GDM1 (cell line): ENCODE measurements at regions not wholly inside any gene's neighbourhood (a gene's known extent, or its start where the extent isn't known, plus 50 kb on each side); places are given as distances from the start of the nearest gene placed in this dataset.

ENCODE experiments used
- DNase-seq: peaks from one replicate; lab custom pipeline; 2025; lab: John Stamatoyannopoulos, UW

DNA sequence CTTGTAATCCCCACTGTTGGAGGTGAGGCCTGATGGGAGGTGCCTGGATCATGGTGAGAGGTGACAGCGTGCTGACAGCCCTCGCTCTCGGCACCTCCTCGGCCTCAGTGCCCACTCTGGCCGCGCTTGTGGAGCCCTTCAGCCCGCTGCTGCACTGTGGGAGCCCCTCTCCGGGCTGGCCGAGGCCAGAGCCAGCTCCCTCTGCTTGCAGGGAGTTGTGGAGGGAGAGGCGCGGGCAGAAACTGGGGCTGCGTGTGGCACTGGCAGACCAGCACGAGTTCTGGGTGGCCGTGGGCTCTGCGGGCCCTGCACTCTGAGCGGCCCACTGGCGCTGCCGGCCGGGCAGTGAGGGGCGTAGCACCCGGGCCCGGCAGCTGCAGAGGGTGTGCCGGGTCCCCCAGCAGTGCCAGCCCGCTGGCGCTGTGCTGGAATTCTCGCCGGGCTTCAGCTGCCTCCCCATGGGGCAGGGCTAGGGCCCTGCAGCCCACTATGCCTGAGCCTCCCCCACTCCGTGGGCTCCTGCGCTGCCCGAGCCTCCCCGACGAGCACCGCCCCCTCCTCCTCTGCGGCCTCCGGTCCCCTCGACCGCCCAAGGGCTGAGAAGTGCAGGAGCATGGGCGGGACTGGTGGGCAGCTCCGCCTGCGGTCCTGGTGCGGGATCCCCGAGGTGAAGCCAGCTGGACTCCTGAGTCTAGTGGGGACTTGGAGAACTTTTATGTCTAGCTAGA is 197.1 kb downstream of the SPP2 start:
- DNase-seq: no peak

DNA sequence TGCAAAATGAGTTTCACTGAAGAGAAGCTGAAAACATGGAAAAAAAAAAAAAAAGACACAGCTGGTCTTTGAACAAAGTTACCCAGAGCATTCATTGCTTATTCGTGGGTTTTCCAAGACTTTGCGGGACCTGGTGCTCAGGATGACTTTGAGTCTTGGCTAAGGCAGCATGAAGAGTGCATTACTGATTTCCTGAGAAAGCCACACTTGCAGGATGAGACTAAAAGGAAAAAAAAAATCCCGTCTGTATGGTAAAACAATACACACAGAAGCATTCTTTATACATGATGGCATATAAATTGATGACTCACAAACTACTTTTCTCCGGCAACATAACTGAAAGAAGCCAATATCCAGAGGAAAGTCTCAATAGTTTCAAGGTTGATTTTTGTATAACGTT is 195.4 kb downstream of the SPP2 start:
- no peak for DNase-seq

DNA sequence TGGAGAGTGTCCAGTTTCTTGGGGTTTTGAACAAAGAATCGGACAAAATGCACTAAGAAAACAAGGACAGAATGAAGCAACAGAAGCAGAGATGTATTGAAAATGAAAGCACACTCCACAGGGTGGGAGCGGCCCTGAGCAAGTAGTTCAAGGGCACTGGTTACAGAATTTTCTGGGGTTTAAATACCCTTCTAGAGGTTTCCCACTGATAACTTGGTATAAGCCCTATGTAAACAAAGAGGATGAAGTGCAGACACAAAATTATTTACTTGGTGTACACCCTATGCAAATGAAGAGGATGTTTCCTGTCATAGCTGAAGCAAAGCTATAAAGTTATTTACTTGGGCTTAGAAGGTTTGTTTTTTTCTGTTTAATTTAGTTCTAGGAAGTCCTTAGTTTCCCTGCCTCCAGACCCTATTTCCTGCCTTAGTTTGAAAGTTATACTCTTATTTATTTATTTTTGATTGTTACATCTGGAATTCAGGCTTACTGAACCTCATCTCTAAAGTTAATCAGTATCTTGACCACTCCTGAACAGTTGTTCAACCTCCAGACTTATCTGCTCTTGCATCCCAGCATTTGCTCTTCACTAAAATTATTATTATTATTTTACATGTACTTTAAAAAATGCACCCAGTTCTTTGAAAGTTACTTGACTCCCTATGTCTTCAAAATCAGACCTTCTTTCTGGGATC is 193.5 kb downstream of the SPP2 start:
- no peak for DNase-seq

DNA sequence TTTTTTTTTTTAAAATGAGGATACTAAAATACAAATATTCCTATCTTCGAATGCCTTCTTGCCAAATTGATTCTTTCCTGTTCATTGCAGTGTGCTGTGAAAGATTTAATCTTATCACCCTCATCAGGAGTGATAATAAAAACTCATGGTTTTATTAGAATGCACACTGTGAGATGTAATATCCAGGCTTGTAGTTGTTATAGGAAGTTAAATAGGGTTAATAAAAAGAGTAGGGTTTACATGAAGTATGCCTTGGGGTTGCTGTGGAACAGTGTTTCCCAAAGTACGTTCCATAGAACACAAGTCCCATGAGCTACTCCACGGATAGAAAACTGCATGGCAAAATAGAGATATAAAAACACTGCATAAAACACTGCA is 191.9 kb downstream of the SPP2 start:
- no peak for DNase-seq

DNA sequence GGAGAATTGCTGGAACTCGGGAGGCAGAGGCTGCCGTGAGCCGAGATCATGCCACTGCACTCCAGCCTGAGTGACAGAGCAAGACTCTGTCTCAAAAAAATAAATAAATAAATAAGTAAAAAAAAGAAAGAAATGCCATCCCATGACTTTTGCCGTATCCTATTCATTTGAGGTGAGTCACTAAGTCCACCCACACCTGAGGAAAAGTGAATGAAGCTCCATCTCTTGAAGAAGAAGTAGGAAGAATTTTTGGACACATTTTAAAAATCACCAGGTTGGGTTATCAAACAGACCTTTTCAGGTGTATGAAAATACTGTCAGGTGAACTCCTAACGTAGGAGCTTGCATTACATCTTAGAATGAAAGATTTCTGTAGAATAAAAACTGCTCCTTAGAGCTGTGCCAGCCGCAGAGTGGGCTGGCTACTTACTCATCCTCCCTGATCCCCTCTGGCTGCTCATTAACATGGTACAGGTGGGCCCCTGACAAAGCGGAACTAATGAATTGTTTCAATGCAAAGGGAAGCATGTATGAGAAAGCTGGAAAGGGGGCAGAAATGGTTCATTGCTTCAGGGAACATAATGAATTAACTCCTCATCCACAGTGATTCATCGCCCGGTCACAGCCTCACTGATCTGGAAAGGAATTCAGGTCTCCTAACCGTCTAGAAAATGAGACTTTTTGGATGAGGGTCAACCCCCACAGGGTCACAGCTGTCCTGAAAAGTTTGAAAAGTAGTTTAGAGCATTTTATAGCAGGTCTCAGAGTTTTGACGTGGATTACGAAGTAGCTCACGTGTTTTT is 191.4 kb downstream of the SPP2 start:
- no peak for DNase-seq

DNA sequence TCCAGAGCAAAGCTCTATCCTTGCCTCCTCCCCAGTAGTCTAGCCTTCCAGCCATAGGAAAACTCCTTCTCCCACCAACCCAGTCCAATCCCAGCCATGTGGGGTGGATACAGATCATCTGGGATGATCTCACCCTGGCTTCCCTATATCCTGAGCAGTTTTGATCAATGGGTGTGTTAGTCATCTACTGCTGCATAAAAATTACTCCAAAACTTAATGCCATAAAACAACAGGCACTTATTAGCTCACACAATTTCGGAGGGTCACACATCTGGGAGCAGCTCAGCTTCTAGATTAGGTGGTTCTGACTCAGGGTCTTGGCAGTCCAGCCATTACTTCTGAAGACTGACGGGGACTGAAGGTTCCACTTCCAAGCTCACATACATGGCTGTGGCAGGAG is 190.4 kb downstream of the SPP2 start:
- DNase-seq: no peak

DNA sequence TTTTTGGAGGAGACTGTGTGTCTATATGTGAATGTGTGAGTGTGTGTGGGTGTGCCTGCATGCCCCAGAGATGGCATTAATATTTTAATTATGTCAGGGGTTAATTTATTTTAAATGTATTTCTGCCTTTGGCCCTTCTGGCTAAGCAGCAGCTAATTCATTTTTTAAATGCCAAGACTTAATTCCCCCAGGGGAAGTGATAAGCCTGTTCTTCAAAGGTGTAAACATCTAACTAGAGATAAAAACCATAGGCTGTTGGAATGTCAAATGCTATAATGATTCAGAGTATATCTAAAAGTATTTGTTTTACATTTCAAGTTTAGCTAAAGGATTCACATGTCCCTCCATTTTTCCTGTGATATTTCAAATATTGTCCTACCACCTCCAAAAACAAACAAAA is 184.7 kb downstream of the SPP2 start:
- DNase-seq: no peak

DNA sequence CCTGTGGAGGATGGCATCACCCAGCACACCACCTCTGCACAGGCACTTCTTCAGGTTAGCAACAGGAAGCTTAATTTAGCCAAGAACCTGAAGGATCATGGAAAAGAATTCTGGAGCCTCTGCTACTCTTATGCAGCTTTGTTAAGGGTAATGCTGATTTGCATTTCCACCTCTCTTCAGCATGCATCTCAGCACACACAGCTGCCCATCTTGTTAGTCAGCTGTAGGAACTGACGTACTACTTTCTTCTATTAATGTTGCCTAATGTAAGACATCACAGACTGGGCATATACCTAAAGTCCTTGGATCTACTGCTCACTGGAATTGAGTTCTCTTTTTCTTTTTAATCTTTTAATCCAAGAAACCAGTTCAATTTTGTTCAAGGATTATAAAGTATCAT is 181.0 kb downstream of the SPP2 start:
- DNase-seq: no peak

DNA sequence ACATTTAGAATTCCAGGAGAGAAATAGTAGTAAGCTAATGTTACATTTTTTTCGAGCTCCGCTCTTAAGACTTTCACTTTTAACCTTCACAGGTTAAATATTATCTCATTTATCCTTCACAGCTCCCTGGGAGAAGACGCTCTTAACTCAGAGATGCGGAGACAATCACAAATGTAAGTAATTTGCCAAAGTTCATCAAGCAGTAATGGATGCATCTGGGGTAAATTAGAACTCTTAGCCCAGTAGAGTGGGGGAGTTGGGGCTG is 168.5 kb downstream of the SPP2 start:
- DNase-seq: no peak

DNA sequence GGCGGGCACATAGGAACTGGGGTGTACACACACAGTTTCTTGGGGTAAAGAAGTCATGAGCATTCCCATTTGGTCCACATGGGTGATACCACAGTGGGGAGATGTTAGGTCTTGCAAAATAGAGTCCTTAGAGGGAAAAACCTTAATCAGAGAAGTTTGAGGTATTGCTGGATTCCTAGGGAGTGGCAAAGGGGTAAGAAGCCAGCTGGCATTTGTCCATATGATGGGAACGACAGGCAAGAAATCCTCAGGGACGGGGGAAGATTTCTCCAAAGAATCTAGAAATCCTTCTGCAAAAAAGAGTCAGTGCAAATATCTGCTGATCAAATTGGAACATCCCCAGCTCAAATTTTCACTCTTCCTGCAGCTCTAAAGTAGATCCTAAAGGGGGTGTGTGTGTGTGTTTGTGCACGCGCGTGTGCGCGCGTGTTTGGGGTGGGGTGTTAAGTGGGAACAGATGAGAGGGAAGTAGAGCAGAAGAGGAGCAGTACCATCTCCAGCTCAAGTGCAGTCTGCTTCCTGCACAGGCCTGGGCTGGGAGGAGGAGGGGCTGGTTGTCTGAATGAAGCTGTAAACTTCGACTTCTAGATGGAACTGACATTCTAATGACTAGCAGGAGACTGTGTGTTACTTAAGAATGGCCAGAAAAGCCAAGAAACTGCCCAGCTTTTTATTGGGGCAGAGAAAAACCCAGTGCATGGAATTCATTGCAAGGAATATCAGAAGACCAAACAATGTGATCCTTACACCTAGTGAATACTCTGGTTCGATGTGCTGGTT is 168.0 kb downstream of the SPP2 start:
- DNase-seq: no peak

DNA sequence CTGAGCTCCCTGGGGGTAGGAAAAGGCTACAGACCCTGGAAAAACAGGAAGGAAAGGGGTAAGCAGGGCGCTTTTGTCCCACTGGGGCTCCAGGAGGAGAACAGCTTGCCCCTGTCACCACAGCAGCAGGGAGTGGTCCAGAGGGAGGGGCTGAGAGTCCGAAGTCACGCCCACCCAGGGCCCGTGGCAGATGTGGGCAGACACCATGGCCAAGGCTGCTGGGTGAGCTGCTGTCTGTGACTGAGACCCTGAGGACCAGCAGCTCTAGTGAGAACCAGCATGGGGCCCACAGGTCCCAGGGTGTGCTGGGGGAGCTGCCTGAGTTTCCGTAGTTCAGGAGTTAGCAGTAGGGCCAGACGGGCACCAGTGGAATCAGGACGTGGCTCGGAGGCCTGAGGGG is 162.0 kb downstream of the SPP2 start:
- no peak for DNase-seq

DNA sequence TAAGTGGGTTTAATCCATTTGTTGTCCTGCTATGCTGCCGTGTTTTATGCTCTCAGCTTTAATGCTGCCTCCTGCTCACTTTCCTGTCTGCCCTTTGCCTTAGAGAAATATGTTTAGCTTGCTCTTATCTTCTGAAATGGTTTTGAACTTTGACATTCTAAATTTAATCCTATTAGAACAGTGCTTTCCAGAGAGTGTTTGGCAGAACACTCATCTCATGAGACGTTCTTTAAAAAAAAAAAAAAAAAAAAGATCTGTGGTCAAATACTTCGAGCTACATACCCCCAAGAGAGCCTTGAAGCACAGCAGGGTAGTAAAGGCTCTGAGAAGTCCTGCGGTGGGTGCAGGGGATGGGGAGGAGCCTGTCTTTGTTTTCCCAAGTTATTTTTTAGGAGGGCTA is 161.3 kb downstream of the SPP2 start:
- DNase-seq: no peak

DNA sequence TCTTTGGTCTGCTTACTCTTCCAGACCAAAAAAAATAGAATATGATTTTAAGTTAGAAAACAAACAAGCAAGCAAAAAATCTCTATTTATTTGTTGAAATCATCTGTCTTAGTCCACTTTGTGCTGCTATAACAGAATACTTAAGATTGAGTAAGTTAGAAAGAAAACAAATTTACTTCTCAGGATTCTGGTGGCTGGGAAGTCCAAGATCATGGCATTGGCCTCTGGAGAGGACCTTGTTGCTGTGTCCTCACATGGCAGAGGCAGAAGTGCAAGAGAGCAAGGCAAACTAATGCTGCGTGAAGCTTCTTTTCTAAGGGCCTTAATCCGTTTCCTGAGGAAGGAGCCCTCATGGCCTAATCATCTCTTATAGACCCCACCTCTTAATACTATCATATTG is 156.2 kb downstream of the SPP2 start:
- no peak for DNase-seq

DNA sequence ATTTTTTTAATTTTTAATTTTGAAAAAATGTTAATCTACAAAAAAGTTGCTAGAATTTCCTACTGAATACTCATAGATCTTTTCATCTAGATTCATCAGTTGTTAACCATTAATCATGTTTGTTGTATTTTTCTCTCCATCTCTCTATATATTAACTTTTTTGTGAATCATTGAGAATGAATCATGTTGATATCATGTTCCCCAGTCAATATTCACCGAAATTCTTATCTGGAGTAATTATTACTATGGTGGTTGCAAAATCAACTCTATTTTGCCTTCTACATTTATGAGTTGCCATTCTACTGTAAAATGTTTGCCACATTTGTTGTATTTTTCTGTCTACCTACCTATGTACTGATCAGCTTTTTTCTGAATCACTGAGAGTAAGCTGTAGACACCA is 154.0 kb downstream of the SPP2 start:
- DNase-seq: no peak

DNA sequence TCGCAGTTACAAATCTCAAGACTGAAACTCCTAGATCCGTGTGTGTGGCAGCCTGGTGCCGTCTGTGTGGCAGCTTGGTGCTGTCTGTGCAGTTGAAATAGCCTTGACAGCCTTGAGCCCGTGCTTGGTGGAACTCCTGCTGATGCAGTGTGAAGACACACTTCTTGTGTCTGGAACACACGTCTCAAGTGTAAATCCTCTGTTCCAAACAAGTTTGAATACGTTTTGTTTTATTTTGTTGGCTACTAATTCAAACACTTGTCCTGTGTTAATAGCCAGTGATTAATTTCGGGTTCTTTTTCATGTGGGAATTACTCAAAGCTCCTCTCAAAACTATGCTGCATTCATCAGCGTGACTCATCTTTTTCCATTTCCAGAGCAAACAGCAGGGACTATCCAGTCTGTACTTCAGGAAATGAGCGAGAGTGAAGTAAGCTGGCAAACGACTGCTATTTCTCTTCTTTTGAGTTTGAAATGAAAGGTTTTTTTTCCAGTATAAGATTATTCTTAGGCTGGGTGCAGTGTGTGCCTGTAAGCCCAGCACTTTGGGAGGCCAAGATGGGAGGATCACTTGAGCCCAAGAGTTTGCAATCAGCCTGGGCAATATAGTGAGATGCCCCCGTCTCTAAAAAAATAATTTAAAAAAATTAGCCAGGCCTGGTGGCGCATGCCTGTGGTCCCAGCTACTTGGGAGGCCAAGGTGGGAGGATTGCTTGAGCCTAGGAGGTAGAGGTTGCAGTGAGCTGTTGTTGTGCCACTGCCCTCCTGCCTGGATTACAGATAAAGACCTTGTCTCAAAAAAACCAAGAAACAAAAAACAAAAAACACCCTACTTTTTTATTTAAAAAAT is 152.9 kb downstream of the SPP2 start:
- no peak for DNase-seq

DNA sequence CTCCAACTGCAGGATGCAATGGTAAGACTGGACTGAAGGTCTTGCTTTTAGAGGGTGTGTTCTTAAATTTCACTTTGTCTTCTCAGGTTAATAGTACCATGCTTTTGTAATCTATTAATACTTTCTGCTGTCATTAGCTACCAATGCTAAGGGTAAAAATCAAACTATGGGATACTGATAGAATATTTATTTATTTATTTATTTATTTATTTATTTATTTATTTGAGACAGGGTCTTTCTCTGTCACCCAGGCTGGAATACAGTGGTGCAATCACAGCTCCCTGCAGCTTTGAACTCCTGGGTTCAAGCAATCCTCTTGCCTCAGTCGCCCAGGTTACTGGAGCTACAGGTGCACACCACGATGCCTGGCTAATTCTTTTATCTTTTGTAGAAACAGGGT is 152.1 kb downstream of the SPP2 start:
- no peak for DNase-seq

DNA sequence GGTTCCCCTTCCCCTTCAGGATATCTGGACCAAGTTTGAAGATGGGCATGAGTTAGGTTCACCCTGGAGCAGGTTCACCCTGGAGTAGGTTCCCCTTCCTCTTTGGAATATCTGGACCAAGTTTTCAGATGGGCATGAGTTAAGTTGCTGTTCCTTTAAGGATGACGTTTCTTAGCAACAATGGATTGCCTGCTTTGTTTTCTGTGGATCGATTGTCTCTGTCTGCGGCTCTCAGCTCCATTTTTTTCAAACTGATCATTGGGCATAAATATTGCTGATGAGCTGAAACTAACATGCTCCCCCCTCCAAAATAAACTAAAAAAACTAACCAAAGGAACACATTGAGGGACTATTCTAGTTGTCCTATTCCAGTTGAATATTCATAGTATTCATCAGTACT is 149.5 kb downstream of the SPP2 start:
- DNase-seq: no peak

DNA sequence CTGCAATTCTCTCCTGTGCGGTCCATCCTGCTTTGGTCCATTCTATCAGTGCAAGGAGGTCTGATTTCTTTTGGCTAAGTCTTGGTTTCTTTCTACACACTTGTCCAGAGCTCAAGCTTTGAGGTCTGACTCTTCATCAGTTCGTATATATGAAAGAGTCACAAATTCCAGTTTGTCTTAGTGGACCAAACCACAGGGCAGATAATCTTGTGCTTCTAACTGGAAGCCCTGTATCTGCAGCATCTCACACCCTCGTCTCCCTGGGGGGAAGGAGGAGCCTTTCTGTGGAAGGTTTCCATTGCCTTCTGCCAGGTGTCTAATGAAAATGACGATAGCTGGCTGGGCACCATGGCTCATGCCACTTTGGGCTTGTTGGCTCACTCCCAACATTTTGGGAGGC is 148.5 kb downstream of the SPP2 start:
- no peak for DNase-seq

DNA sequence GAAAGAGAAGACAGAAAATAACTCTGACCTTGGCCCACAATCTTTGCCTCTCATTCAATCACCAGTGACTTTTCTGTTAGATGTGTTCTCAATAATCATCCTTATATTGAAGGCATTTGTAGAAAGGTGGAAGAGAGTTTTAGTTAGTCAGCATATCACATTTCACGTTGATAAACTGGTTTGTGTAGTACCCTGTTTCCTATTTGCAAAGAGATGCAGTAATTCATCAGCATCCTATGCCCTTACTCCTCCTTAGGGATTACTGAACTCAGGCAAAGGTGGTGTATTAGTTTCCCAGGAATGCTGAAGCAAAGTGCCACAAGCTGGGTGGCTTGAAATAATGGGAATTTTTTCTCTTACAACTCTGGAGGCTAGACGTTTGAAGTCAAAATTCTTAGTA is 145.0 kb downstream of the SPP2 start:
- DNase-seq: no peak

DNA sequence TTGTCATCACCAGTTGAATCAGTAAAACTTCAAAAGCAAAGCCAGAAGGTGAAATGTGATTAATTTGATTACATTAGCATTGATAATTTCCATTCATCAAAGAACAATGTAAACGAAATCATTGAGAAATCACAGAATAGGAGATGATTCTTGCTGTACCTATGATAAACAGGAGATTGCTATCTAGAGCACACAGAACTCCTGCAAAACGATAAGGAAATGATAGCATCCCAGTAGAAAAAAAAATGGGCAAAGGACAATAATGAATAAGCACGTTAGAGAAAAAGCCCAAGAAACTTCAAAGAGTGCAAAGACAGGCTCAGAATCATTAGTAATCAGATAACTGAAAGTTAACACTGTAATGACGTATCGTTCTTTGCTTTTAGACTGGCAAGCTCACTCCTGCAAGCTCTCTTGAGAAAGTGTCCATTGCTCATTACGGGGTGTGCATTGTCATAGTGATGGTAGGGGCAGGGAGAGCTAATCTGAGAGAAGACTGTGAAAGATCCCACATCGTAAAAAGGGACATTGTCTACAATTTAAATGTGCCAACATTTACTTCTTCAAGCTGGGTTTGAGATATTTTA is 143.6 kb downstream of the SPP2 start:
- DNase-seq: no peak

DNA sequence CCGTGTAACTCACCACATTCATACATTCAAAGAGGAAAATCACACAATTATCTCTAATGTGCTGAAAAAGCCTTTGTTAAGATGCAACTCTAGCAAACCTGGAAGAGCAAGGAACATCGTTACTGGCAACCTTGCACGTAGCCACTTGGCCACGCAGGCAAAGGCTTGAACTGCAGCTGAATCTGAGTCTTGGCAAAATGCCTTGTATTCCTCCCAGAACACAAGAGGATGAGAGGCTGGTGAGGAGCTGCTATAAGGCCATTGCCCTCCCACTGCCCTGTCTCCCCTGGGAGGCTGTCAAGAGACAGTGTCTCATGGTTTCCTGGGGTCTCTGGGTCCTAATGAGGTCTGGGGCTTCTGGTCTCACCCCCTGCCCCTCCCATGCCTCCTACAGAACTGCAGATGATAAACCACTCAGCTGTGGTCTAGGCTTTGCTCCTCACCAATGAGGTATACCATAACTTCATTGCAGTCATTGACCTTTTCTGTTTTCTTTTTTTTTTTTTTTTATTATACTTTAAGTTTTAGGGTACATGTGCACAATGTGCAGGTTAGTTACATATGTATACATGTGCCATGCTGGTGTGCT is 141.4 kb downstream of the SPP2 start:
- no peak for DNase-seq
